ENCODE measurements at regions not wholly inside any gene's neighbourhood (a gene's known extent, or its start where the extent isn't known, plus 50 kb on each side); places are given as distances from the start of the nearest gene placed in this dataset.

DNA sequence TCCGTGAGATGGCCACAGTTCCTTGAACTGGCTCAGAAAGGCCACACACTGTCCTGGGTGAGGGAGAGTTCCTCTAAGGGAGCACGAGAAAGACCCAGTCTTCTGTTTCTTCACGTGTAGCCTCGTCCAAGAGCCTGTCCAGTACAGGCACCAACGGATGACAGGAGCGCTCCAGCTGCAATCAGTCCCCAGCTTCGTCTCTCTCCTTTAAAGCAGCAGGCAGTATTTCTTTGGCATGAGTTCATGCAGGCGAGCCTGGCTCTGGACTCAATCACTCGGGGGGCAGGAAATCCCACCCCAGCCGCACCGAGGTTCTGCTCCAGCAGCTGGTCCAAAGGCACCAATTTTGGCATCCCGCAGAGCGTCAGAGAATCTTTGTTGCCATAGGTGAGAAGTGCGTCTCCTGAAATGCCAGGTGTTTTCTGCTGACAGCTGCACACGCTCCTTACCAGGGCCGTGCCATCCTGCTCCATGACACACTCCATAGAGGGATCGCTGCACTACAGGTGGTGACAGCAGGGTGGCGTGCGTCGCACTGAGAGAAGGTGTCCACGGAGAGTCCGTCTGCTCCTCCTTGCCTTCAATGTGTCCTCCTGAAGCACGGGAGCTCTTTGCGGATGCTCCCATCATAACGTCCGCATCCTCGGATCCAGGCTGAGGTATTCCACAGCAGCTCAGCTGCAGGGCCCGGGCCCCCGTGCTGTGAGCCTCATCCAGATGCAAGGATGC is 59.6 kb upstream of the AFDN start:
- TF ChIP-seq TCF12 (IDR thresholded peaks at IDR 0.05; ENCODE audit: low read depth) (no peak), TAF1 (IDR thresholded peaks at IDR 0.05; ENCODE audit: low read depth) (no peak), TEAD4 (IDR thresholded peaks at IDR 0.05) (no peak)

DNA sequence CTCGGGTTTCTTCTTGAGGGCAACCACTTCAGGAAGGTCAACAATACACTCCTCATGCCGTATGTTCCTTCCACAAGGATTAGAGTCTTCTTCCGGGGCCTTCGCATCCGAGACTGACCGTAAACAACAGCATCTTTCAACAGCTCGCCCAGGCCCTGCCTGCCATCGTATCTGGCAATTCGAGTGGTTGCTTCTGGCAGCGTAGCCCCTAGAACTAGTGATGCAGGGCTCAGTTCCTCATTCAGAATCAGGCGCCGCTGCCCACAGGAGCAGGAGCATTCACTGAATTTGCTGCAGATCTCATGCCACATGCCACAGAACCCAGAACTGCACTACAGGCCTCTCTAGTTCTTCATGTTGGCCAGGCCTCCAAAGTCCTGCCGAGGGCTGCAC is 59.0 kb upstream of the AFDN start:
- TF ChIP-seq EGR1 (IDR thresholded peaks at IDR 0.05) (no peak), TEAD4 (IDR thresholded peaks at IDR 0.05) (no peak), ZBTB7A (IDR thresholded peaks at IDR 0.05; ENCODE audit: low read depth) (no peak), FOXM1 (IDR thresholded peaks at IDR 0.05; ENCODE audit: borderline replicate concordance, low read depth) (no peak), YY1 (IDR thresholded peaks at IDR 0.05; ENCODE audit: low read depth) (no peak), CREB1 (IDR thresholded peaks at IDR 0.05; ENCODE audit: low read depth) (no peak), TCF12 (IDR thresholded peaks at IDR 0.05; ENCODE audit: low read depth) (no peak), TAF1 (IDR thresholded peaks at IDR 0.05; ENCODE audit: low read depth) (no peak)
- TF ChIP-seq, protein P1, sequence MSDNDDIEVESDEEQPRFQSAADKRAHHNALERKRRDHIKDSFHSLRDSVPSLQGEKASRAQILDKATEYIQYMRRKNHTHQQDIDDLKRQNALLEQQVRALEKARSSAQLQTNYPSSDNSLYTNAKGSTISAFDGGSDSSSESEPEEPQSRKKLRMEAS (IDR thresholded peaks at IDR 0.05): no peak
- TF ChIP-seq, protein P2, sequence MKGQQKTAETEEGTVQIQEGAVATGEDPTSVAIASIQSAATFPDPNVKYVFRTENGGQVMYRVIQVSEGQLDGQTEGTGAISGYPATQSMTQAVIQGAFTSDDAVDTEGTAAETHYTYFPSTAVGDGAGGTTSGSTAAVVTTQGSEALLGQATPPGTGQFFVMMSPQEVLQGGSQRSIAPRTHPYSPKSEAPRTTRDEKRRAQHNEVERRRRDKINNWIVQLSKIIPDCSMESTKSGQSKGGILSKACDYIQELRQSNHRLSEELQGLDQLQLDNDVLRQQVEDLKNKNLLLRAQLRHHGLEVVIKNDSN (IDR thresholded peaks at IDR 0.05): no peak

DNA sequence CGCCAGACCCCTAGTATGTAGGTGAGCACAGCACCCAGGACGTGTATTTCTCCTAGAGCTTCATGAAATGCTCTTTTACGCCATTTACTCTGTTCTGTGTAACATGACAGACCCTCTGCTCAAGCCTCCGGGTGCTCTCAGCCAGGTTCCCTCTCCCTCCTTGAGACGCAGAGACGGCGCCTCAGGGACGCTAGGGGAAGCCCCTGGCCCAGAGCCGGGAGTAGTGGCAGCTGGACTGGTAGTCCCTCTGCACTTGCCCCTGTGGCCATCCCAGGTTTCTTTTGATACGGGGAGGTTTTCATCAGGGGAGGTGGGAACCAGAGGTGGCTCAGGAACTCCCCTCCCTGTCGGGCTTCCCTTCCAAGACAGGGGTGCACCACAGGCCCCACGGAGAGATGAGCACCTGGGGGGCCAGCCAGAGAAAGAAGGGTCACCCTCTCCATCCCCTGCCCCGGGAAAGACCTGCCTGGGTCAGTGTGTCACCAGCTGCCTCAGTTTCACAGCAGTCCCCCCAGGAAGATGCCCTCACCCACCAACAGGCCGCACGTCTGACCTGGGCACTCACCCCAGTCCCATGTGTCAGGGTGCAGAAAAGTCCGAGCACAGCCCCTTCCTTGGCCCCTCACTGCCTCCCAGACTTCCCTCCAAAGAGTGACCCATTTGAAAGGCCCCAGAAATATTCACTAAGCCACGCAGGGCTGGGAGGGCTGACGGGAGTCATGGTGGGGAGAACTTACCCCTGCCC is 58.1 kb upstream of the AFDN start:
- TF ChIP-seq FOXM1 (IDR thresholded peaks at IDR 0.05; ENCODE audit: borderline replicate concordance, low read depth) (no peak), TEAD4 (IDR thresholded peaks at IDR 0.05) (no peak), CEBPB (IDR thresholded peaks at IDR 0.05) (no peak), YY1 (IDR thresholded peaks at IDR 0.05; ENCODE audit: low read depth) (no peak), ZBTB7A (IDR thresholded peaks at IDR 0.05; ENCODE audit: low read depth) (no peak), CREB1 (IDR thresholded peaks at IDR 0.05; ENCODE audit: low read depth) (no peak), EGR1 (IDR thresholded peaks at IDR 0.05) (no peak), EP300 (IDR thresholded peaks at IDR 0.05; ENCODE audit: borderline replicate concordance) (no peak), NFIC (IDR thresholded peaks at IDR 0.05) (no peak), TAF1 (IDR thresholded peaks at IDR 0.05; ENCODE audit: low read depth) (no peak), TCF12 (IDR thresholded peaks at IDR 0.05; ENCODE audit: low read depth) (no peak), RAD21 (IDR thresholded peaks at IDR 0.05; ENCODE audit: low read depth) (no peak)
- TF ChIP-seq, protein P2 (IDR thresholded peaks at IDR 0.05): no peak
- TF ChIP-seq, protein P3, sequence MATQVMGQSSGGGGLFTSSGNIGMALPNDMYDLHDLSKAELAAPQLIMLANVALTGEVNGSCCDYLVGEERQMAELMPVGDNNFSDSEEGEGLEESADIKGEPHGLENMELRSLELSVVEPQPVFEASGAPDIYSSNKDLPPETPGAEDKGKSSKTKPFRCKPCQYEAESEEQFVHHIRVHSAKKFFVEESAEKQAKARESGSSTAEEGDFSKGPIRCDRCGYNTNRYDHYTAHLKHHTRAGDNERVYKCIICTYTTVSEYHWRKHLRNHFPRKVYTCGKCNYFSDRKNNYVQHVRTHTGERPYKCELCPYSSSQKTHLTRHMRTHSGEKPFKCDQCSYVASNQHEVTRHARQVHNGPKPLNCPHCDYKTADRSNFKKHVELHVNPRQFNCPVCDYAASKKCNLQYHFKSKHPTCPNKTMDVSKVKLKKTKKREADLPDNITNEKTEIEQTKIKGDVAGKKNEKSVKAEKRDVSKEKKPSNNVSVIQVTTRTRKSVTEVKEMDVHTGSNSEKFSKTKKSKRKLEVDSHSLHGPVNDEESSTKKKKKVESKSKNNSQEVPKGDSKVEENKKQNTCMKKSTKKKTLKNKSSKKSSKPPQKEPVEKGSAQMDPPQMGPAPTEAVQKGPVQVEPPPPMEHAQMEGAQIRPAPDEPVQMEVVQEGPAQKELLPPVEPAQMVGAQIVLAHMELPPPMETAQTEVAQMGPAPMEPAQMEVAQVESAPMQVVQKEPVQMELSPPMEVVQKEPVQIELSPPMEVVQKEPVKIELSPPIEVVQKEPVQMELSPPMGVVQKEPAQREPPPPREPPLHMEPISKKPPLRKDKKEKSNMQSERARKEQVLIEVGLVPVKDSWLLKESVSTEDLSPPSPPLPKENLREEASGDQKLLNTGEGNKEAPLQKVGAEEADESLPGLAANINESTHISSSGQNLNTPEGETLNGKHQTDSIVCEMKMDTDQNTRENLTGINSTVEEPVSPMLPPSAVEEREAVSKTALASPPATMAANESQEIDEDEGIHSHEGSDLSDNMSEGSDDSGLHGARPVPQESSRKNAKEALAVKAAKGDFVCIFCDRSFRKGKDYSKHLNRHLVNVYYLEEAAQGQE (IDR thresholded peaks at IDR 0.05; ENCODE audit: low read depth): no peak
- TF ChIP-seq, protein P1 (IDR thresholded peaks at IDR 0.05): no peak

DNA sequence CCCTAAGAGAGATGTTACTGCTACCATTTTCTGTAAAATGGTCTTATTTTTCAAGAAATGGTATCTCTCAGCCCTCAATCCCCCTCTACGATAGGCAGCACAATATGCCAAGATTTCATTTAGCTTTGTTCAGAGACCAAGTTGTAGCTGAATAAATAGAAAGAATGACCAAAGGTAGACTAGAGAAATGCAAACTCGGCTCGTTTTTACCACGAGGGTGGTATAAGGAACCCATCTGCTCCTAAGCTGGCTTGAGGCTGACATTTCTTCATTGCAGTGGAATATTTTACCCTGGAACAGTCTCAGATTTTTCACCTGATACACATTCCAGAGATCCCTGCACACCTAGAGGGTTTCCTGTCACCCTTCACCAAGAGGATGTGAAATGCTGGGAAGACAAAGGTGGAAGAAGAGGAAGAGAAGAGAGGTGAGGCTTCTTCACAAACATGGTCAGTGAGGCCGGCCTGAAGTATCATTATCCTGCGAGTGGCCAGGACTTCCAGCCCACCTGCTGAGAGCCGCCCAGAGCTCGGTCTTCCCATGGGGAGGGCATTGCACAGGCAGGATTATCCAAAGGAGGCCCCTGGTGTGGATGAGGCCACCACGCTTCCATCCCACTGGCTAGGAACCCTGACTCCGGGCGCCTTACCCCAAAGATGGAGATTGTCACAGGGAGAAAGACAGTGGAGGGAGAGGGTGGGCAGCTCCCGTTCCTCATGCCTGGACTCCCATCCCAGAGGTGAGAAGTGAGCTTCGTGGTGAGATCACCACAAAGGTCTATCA is 57.1 kb upstream of the AFDN start:
- no peak for TF ChIP-seq RAD21 (IDR thresholded peaks at IDR 0.05; ENCODE audit: low read depth)
- TF ChIP-seq TCF12 (IDR thresholded peaks at IDR 0.05; ENCODE audit: low read depth): no peak
- TF ChIP-seq TEAD4 (IDR thresholded peaks at IDR 0.05): no peak
- TF ChIP-seq EGR1 (IDR thresholded peaks at IDR 0.05): no peak
- TF ChIP-seq NFIC (IDR thresholded peaks at IDR 0.05): no peak
- TF ChIP-seq FOXM1 (IDR thresholded peaks at IDR 0.05; ENCODE audit: borderline replicate concordance, low read depth): no peak
- TF ChIP-seq ZBTB7A (IDR thresholded peaks at IDR 0.05; ENCODE audit: low read depth): no peak
- TF ChIP-seq CREB1 (IDR thresholded peaks at IDR 0.05; ENCODE audit: low read depth): no peak
- TF ChIP-seq TAF1 (IDR thresholded peaks at IDR 0.05; ENCODE audit: low read depth): no peak
- TF ChIP-seq, protein P2 (IDR thresholded peaks at IDR 0.05): no peak
- TF ChIP-seq, protein P1 (IDR thresholded peaks at IDR 0.05): no peak
- TF ChIP-seq, protein P3 (IDR thresholded peaks at IDR 0.05; ENCODE audit: low read depth): no peak
- no peak for TF ChIP-seq CEBPB (IDR thresholded peaks at IDR 0.05)
- no peak for TF ChIP-seq YY1 (IDR thresholded peaks at IDR 0.05; ENCODE audit: low read depth)
- no peak for TF ChIP-seq EP300 (IDR thresholded peaks at IDR 0.05; ENCODE audit: borderline replicate concordance)
